ENCODE measurements at regions not wholly inside any gene's neighbourhood (a gene's known extent, or its start where the extent isn't known, plus 50 kb on each side); places are given as distances from the start of the nearest gene placed in this dataset.
A peak's percentile ranks its signal among the peaks of the same experiment; 100 is the strongest.

DNA sequence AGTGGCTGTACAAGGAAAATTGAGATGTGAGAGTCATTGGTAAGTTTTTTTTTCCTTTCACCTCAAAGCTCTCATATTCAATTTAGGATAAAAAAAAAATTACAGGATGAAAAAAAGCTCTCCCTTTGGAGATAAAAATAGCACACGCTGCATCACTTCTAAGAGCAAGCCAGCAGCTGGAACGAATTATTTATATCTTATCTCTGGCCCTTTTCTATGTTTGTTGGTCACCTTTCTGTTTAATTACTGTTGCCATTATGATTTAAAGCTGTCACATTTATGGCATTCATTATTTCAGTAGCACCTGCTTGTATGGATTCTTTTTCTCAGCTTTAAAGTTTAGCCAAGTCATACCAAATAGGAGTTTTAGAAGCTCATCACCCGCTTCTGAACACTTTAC is 171.6 kb upstream of the PDZRN3 start:
- no peak for DNase-seq (ENCODE audit: low read depth)

DNA sequence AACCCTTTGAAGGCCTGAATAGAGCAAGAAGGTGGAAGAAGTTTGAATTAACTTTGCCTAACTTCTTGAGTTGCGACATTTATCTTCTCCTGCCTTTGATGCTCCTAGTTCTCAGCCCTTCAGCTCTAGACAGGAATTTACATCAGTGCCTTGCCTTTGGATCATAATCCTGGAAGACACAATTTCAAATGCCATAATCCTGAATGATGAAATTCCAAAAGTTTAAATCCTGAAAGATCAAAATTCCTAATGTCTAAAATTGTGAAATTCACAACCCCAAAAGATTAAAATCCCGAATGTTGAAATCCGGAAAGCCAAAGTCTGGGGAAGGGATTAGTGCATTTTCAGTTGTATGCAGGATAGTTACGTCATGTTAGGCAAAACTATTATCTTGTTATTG is 166.6 kb upstream of the PDZRN3 start:
- no peak for DNase-seq (ENCODE audit: low read depth)

- DNase-seq (ENCODE audit: low read depth) = no peak
Measured at GRCh38 chr3:73789825-73790444, 165.2 kb upstream of the PDZRN3 start.

DNA sequence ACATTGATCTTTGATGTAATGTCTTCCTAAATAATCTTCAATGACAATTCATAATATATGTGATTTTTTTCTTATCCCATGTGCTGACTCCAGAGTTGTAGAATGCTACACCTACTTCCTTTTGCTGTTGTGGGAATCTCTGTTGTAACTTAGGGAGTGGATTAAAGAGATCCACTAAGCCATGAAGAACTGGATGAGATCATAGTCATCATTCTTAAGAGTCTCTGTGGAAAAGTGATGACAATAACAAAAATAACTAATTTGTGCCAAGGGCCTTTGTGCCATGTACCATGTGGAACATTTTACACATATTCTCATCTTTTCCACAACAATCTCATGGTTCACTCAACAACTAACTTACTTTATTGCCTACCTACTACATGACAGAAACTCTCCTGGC is 162.9 kb upstream of the PDZRN3 start:
- peak; percentile 42 for DNase-seq (ENCODE audit: low read depth)

GRCh38 chr3:73786998-73787397 is 162.3 kb upstream of the PDZRN3 start:
- DNase-seq (ENCODE audit: low read depth) = no peak

DNA sequence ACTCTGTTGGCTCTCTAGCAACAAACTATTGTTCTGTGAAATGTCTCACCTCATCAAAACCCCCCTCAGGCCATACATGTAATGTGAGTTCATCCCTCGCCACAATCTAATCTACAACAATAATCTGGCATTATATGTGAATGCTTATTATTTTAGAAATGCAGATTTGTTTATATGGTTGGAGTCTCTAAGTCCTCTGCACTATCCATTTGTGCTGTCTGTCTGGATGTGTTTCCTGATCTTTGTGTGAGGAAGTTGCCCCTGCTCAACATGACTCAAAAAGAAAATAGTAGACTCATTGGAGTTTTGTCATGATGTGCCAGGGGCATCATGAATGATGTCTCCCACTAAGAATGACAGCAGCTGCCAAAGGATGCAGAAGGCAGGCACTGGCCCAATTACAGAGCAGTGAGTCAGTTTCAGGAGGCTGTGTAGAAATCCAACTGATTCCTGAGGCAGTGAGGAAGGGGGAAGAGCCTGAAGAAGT is 161.6 kb upstream of the PDZRN3 start:
- DNase-seq (ENCODE audit: low read depth) = peak; percentile 97

DNA sequence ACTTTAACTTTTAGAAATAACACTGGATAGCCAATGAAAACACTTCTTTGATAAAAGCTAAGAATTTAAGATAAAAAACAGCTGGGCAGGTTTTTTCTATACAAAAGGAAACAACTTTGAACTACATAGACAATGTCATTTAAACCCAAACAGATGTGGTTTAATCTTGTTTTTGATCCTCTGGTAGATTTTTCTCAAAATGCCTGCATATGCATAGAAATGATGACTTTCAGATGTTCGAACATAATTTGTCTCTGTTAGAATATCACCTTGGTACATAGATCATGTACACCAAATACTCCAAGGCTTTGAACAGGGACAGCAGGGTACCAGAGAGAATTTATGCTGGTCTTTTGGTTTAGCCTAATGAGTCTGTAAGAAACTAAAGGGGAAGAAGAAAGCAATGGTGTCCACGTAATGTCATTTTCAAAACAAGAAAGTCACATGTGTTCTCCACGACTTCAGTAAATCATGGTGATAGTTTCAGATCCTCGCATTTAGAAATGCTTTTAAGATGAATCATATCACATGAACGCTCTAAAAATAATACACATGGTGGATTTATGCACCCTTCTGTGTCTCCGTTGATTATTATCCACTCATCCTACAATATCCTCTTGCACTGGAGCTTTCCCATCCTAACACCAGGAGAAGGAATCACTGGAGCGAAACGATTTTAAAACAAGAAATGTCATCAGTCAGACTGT is 160.1 kb upstream of the PDZRN3 start:
- DNase-seq (ENCODE audit: low read depth) = peak; percentile 45

DNA sequence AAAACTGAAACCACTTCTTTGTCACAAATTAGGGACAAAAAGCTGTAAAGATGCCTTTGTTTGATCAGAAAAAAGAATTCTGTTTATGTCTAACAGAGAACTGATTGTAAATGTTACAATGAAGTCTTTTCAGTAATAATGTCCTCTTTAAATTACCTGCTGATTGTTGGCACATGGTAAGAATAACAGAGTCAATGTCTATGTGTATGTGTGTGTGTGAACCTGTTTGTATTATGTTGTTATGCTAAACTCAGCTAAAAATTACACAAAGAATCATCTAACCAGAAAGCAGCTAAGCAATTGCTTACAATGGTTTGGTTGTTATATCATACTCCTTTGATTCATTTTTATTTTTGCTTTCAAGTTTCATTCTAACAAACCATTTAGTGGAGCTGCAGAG is 159.1 kb upstream of the PDZRN3 start:
- DNase-seq (ENCODE audit: low read depth) = no peak

- DNase-seq (ENCODE audit: low read depth) = peak; percentile 54
Measured at GRCh38 chr3:73781541-73781940, 156.8 kb upstream of the PDZRN3 start.

DNA sequence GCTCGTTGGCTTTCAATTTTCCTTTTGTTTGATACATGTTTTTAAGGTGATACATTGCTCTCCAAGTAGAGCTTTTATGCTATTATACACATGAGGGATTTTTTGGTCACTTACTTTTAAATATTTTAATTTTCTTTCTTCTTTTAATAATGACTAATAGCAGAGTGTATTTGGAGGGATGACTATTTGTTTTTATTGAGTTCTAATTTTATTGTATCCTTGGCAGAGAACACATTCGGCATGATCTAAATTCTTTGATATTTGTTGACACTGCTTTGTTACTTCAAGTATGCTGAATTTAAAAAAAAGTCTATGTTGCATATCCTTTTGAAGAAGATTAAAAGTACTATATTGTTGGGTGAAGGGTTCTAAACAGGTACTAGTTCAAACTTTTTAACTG is 149.9 kb upstream of the PDZRN3 start:
- no peak for DNase-seq (ENCODE audit: low read depth)

- DNase-seq (ENCODE audit: low read depth) = no peak
Measured at GRCh38 chr3:73773233-73773632, 148.5 kb upstream of the PDZRN3 start.

DNA sequence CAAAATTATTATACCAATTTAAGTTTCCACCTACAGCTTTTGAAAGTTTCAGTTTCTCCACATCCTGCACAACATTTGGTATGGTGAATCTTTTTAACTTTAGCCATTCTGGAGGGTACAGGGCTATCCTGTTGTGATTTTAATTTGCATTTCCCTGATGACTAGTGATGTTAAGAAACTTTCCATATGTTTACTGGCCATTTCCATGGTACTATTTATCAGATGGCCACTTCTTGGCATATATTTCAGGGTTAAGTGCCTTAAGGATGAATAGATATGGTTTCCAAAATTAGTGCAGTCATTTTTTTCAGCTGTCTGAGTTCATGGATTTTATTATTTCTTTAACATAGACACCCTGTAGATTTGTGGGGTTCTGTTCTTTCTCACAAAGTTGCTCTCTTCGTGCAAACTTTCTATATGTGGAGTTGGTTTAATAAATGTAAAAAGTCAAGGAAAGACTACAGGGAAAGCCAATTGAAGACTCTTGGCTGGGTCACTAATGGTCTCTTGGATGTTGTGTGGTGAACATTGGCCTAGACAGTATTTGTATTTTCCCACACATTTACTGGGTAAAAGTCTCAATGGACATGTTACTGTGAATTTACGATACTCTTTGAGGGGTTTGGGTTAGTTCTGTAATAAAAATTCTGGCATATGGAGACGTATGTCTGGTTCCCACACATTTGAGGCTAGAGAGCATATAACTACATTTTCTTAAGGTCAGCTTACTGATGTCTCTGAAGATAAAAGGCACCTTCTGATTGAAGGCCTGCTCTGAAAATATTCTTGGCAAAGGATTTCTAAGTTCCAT is 147.5 kb upstream of the PDZRN3 start:
- DNase-seq (ENCODE audit: low read depth) = peak; percentile 59

DNA sequence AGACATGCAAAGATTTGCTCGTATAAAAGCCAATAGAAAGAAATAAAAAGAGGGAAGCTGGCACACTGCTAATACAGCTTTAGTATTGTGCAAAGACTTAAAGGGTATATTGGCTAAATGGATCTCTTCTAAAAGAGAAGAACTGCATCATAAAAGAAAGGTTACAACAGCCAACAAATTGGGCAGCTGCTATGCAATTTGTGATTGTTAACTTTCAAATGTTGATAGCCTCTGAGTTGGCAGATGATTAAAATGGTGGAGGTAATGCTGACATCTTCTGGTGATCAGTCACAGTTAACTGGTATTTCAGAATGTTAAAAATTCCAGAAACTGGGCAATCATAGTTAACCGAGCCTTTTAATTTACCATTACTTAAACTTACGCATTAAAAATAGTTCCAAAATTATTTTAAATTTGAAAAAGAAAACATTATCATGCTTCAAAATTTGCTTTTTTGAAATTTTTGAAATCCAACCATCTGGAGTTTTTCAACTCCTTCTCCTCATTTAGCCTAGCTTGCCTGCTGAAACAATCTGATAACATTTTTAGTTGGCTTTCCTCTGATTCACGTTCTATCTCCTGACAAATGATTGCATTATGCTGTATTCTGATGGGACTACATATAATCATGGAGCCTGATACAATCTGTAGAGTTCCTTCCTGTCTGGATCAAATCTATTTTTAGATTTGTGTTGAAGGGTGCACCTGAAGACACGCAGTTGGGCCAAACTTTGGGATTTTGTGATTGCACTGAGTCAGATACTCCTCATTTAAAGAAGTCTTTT is 144.0 kb upstream of the PDZRN3 start:
- DNase-seq (ENCODE audit: low read depth) = peak; percentile 34

DNA sequence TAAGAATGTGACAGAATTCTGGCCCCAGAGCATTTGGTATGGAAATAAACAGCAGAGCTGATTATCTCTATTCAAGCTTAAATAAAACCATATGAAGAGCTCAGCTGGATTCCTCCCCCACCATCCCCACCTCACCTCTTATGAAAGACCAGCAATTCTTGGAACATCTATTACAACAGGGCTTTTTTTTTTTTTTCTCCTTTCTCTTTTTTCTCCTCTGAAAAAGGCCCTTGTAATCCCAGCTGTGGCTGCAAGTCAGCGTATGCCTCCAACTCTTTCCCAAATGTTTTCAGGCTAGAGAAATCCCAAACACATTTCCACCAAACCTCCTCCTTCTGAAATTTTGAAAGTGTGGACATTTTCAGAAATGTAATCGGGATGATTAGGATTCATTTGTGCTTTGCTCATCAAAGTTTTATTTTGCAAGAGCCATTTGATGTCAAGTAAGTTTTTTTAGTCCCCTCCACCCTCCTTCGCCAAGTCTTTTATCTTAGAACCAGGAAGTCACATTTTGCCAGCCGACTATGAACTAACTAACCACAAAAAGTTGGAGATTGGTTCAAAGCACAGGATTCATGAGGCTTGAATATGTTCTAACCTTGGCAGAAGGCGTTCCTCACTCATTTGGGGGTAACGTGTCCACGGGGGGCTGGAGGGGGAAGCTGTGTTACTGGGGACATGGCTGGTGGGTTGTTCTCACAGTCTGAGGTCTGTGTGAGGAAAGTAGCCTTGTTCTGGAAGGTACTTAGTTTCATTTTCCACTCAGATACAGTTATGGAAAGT is 142.0 kb upstream of the PDZRN3 start:
- peak; percentile 96 for DNase-seq (ENCODE audit: low read depth)

DNA sequence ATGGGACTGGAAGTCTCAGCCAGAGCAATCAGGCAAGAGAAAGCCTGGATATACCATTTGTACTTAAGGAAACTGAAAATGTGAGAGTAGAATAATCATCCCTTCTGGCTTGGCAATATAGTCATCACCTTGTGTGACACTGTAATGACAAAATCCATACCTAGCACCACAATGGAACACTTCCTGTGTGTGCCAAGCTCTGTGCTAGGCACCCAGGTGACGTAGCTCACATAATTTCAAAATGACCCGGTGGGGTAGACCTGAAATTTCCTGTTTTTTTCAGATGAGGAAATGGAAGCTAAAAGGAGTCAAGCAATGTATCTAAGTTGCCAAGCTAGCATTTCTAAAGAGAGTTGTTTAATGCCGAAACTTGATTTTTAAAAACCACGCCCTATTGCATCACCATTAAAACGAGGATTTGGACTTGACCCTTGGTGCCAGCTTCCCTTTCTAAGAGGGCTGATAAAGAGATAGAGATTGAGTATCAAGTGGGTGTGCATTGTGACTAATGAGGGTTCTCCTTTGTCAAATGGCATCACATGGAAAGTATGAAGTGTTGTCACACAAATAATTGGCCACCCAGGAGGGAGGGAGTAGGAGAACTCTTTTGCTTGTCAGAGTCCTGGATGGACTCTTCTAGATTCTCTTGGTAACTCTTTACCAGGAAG is 141.3 kb upstream of the PDZRN3 start:
- DNase-seq (ENCODE audit: low read depth) = peak; percentile 86

- no peak for DNase-seq (ENCODE audit: low read depth)
Measured at GRCh38 chr3:73762855-73763254, 138.1 kb upstream of the PDZRN3 start.

- DNase-seq (ENCODE audit: low read depth) = peak; percentile 25
Measured at GRCh38 chr3:73759297-73759711, 134.6 kb upstream of the PDZRN3 start.

DNA sequence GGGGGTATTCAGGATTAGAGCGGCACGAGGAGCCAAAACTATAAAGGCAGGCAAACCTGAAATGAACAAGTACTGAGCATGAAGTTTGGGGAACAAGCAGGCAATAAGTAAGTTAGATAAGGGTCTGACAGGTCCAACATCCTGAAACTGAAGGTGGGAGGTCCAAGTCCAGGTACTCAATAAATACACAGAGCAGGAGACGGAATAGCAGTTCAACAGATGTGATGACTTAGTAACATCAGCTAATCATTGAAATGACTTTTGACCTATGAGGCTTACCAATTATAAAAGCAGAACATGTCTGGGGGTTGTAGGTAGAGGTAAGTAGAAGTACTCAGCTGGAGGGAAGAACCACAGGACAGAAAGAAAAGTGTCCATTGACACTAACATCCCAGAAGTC is 132.8 kb upstream of the PDZRN3 start:
- DNase-seq (ENCODE audit: low read depth) = no peak

DNA sequence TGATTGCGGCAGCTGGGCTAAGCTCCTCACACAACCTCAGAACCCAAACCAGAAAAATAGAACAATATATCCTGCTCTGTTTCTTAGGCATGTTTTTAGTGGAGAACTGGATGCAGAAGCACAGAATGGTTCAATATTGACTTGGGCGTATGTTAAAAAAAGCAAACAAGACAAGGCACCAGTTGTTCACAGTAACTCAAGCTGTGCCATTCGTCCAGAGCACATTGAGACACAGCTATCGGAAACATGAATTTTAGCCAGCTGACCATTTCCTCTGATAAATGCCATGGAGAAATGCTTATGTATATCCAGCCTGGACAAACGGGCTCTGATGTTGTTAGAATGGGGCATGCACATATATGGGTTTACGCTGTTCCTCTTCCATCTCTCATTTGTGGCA is 129.2 kb upstream of the PDZRN3 start:
- no peak for DNase-seq (ENCODE audit: low read depth)

- no peak for DNase-seq (ENCODE audit: low read depth)
Measured at GRCh38 chr3:73752338-73752737, 127.6 kb upstream of the PDZRN3 start.

DNA sequence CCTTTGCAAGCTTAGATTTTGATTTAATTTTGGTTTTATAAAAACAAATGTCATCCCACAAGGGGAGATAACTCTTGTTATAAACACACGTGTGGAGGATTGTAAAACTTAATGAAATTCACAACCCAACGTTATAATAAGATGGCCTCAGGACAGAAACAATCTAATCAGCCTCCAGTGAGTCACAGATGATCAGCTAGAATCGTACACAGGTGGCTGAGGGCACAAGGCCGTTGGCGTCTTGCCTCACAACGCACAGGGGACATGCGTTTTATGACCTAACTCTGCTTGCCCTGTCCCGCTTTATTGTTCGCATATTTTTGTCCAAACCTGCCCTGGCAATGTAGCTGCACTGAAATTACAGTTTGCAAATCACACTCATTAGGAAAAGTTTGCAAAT is 121.9 kb upstream of the PDZRN3 start:
- DNase-seq (ENCODE audit: low read depth) = no peak

All from fibroblast of gingiva (primary cell).